H1 (cell line): ENCODE measurements at regions not wholly inside any gene's neighbourhood (a gene's known extent, or its start where the extent isn't known, plus 50 kb on each side); places are given as distances from the start of the nearest gene placed in this dataset.

ENCODE experiments used
- CTCF ChIA-PET: fragments of 300-600 bp; sonication (Branson Sonifier 250); formaldehyde crosslinking; loops from one replicate; lab custom pipeline; 2021; ENCODE audit not compliant: partially characterized antibody; lab: Charles Lee
- POLR2A ChIA-PET: fragments of 300-600 bp; sonication (Branson Sonifier 250); formaldehyde crosslinking; loops from one replicate; lab custom pipeline; 2021; ENCODE audit warnings: inconsistent platforms; ENCODE audit not compliant: partially characterized antibody; lab: Charles Lee
- DNase-seq, 2 experiments: peaks; one replicate each; pipeline versions ENCODE4 v3.0.0 to v3.0.0-alpha.2; 2010 to 2022; ENCODE audit warnings: low spot score in 2 of 2, low read depth in 1 of 2, mixed read lengths in 1 of 2
- FAIRE-seq: peaks from 2 replicates; lab custom pipeline; 2011; peaks lifted over from hg19 to GRCh38; lab: Jason Lieb, UNC
- H2AFZ ChIP-seq: 2 replicates; pipeline ENCODE4 v1.8.1; 2012; ENCODE audit warnings: low read length, inconsistent platforms
- H2AK5ac ChIP-seq: 2 replicates; pipeline ENCODE4 v1.6.1; 2013; ENCODE audit warnings: low read depth, low read length
- H2BK120ac ChIP-seq: replicated peaks from 2 replicates; pipeline ENCODE3; 2013; ENCODE audit warnings: low read depth, low read length, inconsistent platforms
- H2BK12ac ChIP-seq: 2 replicates; pipeline ENCODE4 v1.6.1; 2013; ENCODE audit warnings: low read depth, low read length
- H2BK15ac ChIP-seq: 2 replicates; pipeline ENCODE4 v1.6.1; 2013; ENCODE audit warnings: low read length
- H2BK20ac ChIP-seq: 2 replicates; pipeline ENCODE4 v1.6.1; 2013; ENCODE audit warnings: low read length
- H2BK5ac ChIP-seq: 2 replicates; pipeline ENCODE4 v1.6.1; 2013; ENCODE audit warnings: low read depth, low read length
- H3K14ac ChIP-seq: 2 replicates; pipeline ENCODE4 v1.6.1; 2013; ENCODE audit warnings: inconsistent platforms; ENCODE audit not compliant: insufficient read length
- H3K18ac ChIP-seq: 2 replicates; pipeline ENCODE4 v1.6.1; 2013; ENCODE audit warnings: low read length; ENCODE audit errors: extremely low read depth
- H3K23ac ChIP-seq: 2 replicates; pipeline ENCODE4 v1.6.1; 2013; ENCODE audit warnings: inconsistent platforms; ENCODE audit not compliant: insufficient read length
- H3K23me2 ChIP-seq: 2 replicates; pipeline ENCODE4 v1.6.1; 2013; ENCODE audit warnings: low read depth, low read length
- H3K27ac ChIP-seq: 2 replicates; pipeline ENCODE4 v1.6.1; 2011; ENCODE audit warnings: low read depth, low read length, inconsistent platforms
- H3K27me3 ChIP-seq, 4 experiments: replicated peaks in 1 of 4; 1 replicate in 1 of 4; 2 replicates in 3 of 4; pipeline versions ENCODE4 v1.6.1 to v1.8.1; 2011 to 2013; ENCODE audit warnings: low read length in 3 of 4, mild to moderate bottlenecking in 3 of 4, inconsistent platforms in 2 of 4, mixed read lengths in 2 of 4, moderate library complexity in 1 of 4; ENCODE audit not compliant: control insufficient read depth in 3 of 4, insufficient read depth in 3 of 4; ENCODE audit errors: extremely low read depth in 1 of 4
- H3K36me3 ChIP-seq, 4 experiments: 2 replicates each; pipeline versions ENCODE4 v1.6.1 to v1.8.1; 2011 to 2013; ENCODE audit warnings: mild to moderate bottlenecking in 4 of 4, low read length in 3 of 4, moderate library complexity in 2 of 4, control low read depth in 1 of 4, inconsistent platforms in 1 of 4; ENCODE audit not compliant: insufficient read depth in 4 of 4, control insufficient read depth in 2 of 4
- H3K4ac ChIP-seq: replicated peaks from 2 replicates; pipeline ENCODE3; 2013; ENCODE audit warnings: low read length, low read depth, mixed read lengths, inconsistent platforms; ENCODE audit not compliant: insufficient read length
- H3K4me1 ChIP-seq, 4 experiments: replicated peaks in 1 of 4; 1 replicate in 1 of 4; 2 replicates in 3 of 4; pipeline versions ENCODE4 v1.6.1 to v1.8.1; 2011 to 2013; ENCODE audit warnings: low read length in 3 of 4, inconsistent platforms in 2 of 4, mixed read lengths in 1 of 4; ENCODE audit not compliant: insufficient read depth in 4 of 4, control insufficient read depth in 3 of 4
- H3K4me2 ChIP-seq, 2 experiments: 2 replicates each; pipeline versions ENCODE4 v1.6.1 to v1.8.1; 2011 to 2013; ENCODE audit warnings: low read depth in 2 of 2, low read length in 2 of 2, control low read depth in 1 of 2, inconsistent platforms in 1 of 2, mild to moderate bottlenecking in 1 of 2; ENCODE audit not compliant: insufficient read depth in 1 of 2
- H3K4me3 ChIP-seq, 4 experiments: fragments of 200-600, 300-600 bp in 1 of 4; sonication (generic), shearing (Covaris generic), sonication (Bioruptor Twin) in 1 of 4; 2 replicates each; pipeline versions ENCODE4 v1.5.1 to v1.8.1; 2011 to 2016; ENCODE audit warnings: low read length in 4 of 4, low read depth in 3 of 4, control low read depth in 2 of 4, inconsistent platforms in 2 of 4, mild to moderate bottlenecking in 2 of 4, mixed read lengths in 1 of 4, moderate library complexity in 1 of 4; ENCODE audit not compliant: insufficient read depth in 2 of 4; ENCODE audit errors: extremely low read depth in 1 of 4
- H3K56ac ChIP-seq: replicated peaks from 2 replicates; pipeline ENCODE3; 2013; ENCODE audit warnings: low read depth, mild to moderate bottlenecking, mixed read lengths, low read length, inconsistent platforms; ENCODE audit not compliant: insufficient read length
- H3K79me1 ChIP-seq: 2 replicates; pipeline ENCODE4 v1.6.1; 2013; ENCODE audit warnings: low read depth, low read length, control low read depth
- H3K79me2 ChIP-seq, 2 experiments: 2 replicates each; pipeline versions ENCODE4 v1.6.1 to v1.8.1; 2012 to 2013; ENCODE audit warnings: low read length in 2 of 2, mild to moderate bottlenecking in 2 of 2, inconsistent platforms in 1 of 2; ENCODE audit not compliant: insufficient read depth in 2 of 2, control insufficient read depth in 1 of 2
- H3K9ac ChIP-seq, 4 experiments: replicated peaks in 1 of 4; 1 replicate in 1 of 4; 2 replicates in 3 of 4; pipeline versions ENCODE4 v1.6.1 to v1.8.1; 2011 to 2013; ENCODE audit warnings: low read depth in 3 of 4, low read length in 3 of 4, control low read depth in 2 of 4, mild to moderate bottlenecking in 2 of 4, moderate library complexity in 2 of 4, inconsistent platforms in 1 of 4; ENCODE audit errors: extremely low read depth in 1 of 4
- H3K9me3 ChIP-seq, 2 experiments: 2 replicates each; pipeline versions ENCODE4 v1.6.1 to v1.8.1; 2012 to 2013; ENCODE audit warnings: mild to moderate bottlenecking in 2 of 2, moderate library complexity in 2 of 2, control low read depth in 1 of 2, inconsistent platforms in 1 of 2, low read depth in 1 of 2, low read length in 1 of 2, mixed read lengths in 1 of 2; ENCODE audit not compliant: insufficient read depth in 2 of 2
- H4K20me1 ChIP-seq, 2 experiments: replicated peaks in 1 of 2; 2 replicates each; pipeline versions ENCODE3 to v1.8.1; 2011 to 2013; ENCODE audit warnings: inconsistent platforms in 2 of 2, low read length in 2 of 2, mild to moderate bottlenecking in 1 of 2; ENCODE audit not compliant: insufficient read depth in 2 of 2, control insufficient read depth in 1 of 2
- H4K5ac ChIP-seq: 2 replicates; pipeline ENCODE4 v1.6.1; 2013; ENCODE audit warnings: low read length, low read depth, mixed read lengths, inconsistent platforms; ENCODE audit not compliant: insufficient read length
- H4K8ac ChIP-seq: 2 replicates; pipeline ENCODE4 v1.8.0; 2013; ENCODE audit warnings: mild to moderate bottlenecking, moderate library complexity, low read length, inconsistent platforms; ENCODE audit not compliant: insufficient read depth; ENCODE audit errors: extremely low read depth
- H4K91ac ChIP-seq: replicated peaks from 2 replicates; pipeline ENCODE3; 2013; ENCODE audit warnings: low read length, mixed read lengths, inconsistent platforms; ENCODE audit not compliant: insufficient read length
- GABPA ChIP-seq: IDR thresholded peaks from 2 replicates; pipeline ENCODE4 v1.6.1; 2011; ENCODE audit warnings: mild to moderate bottlenecking, low read length, moderate library complexity, borderline replicate concordance; ENCODE audit not compliant: insufficient read depth
- JUND ChIP-seq: IDR thresholded peaks from 2 replicates; pipeline ENCODE4 v1.6.1; 2011; ENCODE audit warnings: mild to moderate bottlenecking, improper control_type of control experiment, low read length
- RFX5 ChIP-seq: IDR thresholded peaks from 2 replicates; pipeline ENCODE4 v1.6.1; 2011; ENCODE audit warnings: low read depth, low read length, improper control_type of control experiment, borderline replicate concordance
- RNF2 ChIP-seq: fragments of 200-900, 300-1000 bp; sonication (generic); IDR thresholded peaks from 2 replicates; pipeline ENCODE4 v1.7.1; 2016; ENCODE audit warnings: borderline replicate concordance, low read depth, mild to moderate bottlenecking, antibody characterized with exemption, low read length; ENCODE audit not compliant: poor library complexity, severe bottlenecking; ENCODE audit errors: missing control alignments
- SIN3A ChIP-seq, 2 experiments: IDR thresholded peaks in 1 of 2; conservative IDR thresholded peaks in 1 of 2; 2 replicates each; pipeline ENCODE4 v1.6.1; 2011 to 2012; ENCODE audit warnings: low read length in 2 of 2, improper control_type of control experiment in 1 of 2, low read depth in 1 of 2, mild to moderate bottlenecking in 1 of 2
- SIX5 ChIP-seq: IDR thresholded peaks from 2 replicates; pipeline ENCODE4 v1.6.1; 2011; ENCODE audit warnings: mild to moderate bottlenecking, low read depth, low read length
- SP1 ChIP-seq: IDR thresholded peaks from 2 replicates; pipeline ENCODE4 v1.6.1; 2011; ENCODE audit warnings: low read depth, low read length
- SUZ12 ChIP-seq: fragments of 200-600 bp; sonication (generic); IDR thresholded peaks from 2 replicates; pipeline ENCODE4 v1.6.1; 2012; ENCODE audit warnings: mild to moderate bottlenecking, inconsistent platforms, low read length, moderate library complexity, mixed read lengths
- TEAD4 ChIP-seq: IDR thresholded peaks from 2 replicates; pipeline ENCODE4 v1.6.1; 2012; ENCODE audit warnings: low read depth, low read length, inconsistent platforms, mixed read lengths
- WGBS, 2 experiments: shearing (Covaris generic) in 1 of 2; methylation state at CpG; one replicate each; pipeline versions ENCODE4 v1.1.6 to v1.1.7; 2013 to 2015; ENCODE audit warnings: low lambda C conversion rate in 2 of 2, mixed read lengths in 2 of 2, inconsistent platforms in 1 of 2, low coverage in 1 of 2, missing lambda C conversion rate in 1 of 2; ENCODE audit not compliant: insufficient replicate concordance in 2 of 2, insufficient coverage in 1 of 2, insufficient read length in 1 of 2; ENCODE audit errors: extremely low coverage in 1 of 2, missing lambda C conversion rate in 1 of 2; 5-methylcytosine and 5-hydroxymethylcytosine counted together
- TF ChIP-seq, protein P1 (sequence below): IDR thresholded peaks from 2 replicates; pipeline ENCODE4 v1.6.1; 2012; ENCODE audit warnings: low read length, inconsistent platforms

DNA sequence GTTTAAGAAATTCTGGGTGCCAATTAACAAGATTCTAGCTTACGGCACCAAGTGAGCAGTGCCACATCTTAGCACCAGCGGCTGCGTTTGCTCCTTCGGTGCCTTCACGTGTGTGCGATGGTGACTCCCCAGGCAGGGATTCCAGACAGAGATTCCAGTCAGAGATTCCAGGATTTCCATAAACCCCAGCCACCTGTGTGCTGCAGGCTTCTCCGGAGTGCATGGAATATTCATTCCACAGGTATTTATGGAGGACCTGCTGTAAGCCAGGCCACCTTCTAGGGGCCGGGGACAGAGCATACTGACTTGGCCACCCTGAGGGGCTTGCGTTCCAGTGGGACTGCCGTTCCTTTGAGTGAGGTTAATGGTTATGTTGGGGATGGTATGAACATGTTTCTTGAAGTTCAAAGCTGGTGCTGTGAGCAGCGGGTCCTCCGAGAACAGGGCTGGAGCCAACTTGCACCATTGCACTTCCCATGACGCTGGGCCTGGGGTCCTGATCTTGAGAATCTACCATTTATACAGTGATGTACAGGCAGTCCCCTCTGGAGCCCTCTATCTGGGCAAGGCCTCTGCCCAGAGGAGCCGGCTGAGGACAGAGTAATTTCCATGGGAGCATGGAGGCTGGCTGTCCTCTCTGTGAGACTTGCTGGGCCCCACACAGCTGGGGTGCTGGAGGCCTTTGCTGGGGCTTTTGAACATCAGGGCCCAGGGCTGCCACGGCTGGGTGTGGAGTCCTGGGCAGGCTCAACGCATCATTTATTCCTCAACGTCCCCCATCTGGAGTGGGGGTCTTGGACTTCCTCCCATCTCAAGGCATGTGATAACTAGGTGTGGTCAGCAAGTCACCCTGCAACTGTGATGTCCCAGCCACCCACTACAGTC, 58.8 kb upstream of the AJAP1 start:
- FAIRE-seq (no peak), DNase-seq (no peak)
- Histone ChIP-seq H3K9me3 (no peaks in the 10 kb centered on the region), H2BK15ac (no peak overlapping the region), H3K36me3 (no peaks in the 10 kb centered on the region), H3K79me1 (no peaks in the 10 kb centered on the region), H4K20me1 (no peaks in the 10 kb centered on the region), H3K4me3 (no peak overlapping the region), H3K23me2 (no peaks in the 10 kb centered on the region), H4K5ac (no peak overlapping the region), H2AK5ac (no peak overlapping the region), H3K27ac (no peak overlapping the region; the same call in 1 of the 2 replicates), H3K18ac (no peak overlapping the region), H2AFZ (no peak overlapping the region), H2BK12ac (no peak overlapping the region), H2BK20ac (no peak overlapping the region), H3K56ac (no peak overlapping the region), H2BK5ac (no peak overlapping the region), H3K79me2 (no peaks in the 10 kb centered on the region), H3K9ac (no peak overlapping the region), H3K27me3 (no peaks in the 10 kb centered on the region), H3K4me2 (no peak overlapping the region), H3K4ac (no peak overlapping the region), H4K91ac (no peak overlapping the region), H3K23ac (no peak overlapping the region), H2BK120ac (no peak overlapping the region), H3K14ac (no peak overlapping the region), H3K4me1 (no peaks in the 10 kb centered on the region; a peak in 1 of 7 replicates), H4K8ac (no peak overlapping the region)
- ChIA-PET CTCF (interaction anchor here (2.2 kb wide), 1 partner anchor 11 kb away, joined by 6 read pairs; no protein-coding TSS in a partner anchor), POLR2A (no interaction called here)
- WGBS, 2 experiments: 90% methylated on average over 16 of the region's 17 CpGs; no CpG with 5 or more reads in 1 of the 2 experiments
- TF ChIP-seq RFX5: no peak
- TF ChIP-seq JUND: no peak
- TF ChIP-seq SIN3A (conservative IDR thresholded peaks at IDR 0.05 in 1 of 2, IDR thresholded peaks at IDR 0.05 in 1 of 2; ENCODE audit: low read depth in 1 of 2, low read length in 2 of 2): no peak
- TF ChIP-seq, protein P1, sequence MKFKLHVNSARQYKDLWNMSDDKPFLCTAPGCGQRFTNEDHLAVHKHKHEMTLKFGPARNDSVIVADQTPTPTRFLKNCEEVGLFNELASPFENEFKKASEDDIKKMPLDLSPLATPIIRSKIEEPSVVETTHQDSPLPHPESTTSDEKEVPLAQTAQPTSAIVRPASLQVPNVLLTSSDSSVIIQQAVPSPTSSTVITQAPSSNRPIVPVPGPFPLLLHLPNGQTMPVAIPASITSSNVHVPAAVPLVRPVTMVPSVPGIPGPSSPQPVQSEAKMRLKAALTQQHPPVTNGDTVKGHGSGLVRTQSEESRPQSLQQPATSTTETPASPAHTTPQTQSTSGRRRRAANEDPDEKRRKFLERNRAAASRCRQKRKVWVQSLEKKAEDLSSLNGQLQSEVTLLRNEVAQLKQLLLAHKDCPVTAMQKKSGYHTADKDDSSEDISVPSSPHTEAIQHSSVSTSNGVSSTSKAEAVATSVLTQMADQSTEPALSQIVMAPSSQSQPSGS: no peak
- TF ChIP-seq TEAD4: no peak
- no peak for TF ChIP-seq SP1
- no peak for TF ChIP-seq RNF2
- TF ChIP-seq GABPA: no peak
- TF ChIP-seq SUZ12: no peak
- no peak for TF ChIP-seq SIX5
